GM12801 (cell line): ENCODE measurements at regions not wholly inside any gene's neighbourhood (a gene's known extent, or its start where the extent isn't known, plus 50 kb on each side); places are given as distances from the start of the nearest gene placed in this dataset.

Experiments
- TF ChIP-seq, protein P1 (sequence below): IDR thresholded peaks from one replicate; pipeline ENCODE4 v1.5.1; 2011; ENCODE audit warnings: control low read depth; ENCODE audit not compliant: insufficient read length; ENCODE audit errors: extremely low read depth

DNA sequence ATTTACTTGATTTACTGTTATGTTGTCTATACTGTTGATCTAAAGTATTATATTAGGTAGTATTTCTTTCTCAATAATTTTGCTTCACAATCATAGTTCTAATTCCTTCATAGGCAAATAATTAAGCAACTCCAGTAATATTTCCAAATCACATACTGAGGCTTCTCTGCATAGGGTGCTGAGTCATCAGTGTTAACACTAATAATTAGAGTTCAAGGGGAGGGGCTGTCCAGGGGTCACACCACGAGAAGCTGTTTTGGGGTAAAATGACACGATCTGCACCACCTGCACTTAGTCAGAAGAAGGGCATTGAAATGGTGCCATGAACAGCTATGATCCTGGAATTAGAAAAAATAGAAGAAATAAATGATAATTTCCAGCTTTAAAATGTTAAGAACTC lies 1230.9 kb upstream of the SLC10A2 start:
- TF ChIP-seq, protein P1, sequence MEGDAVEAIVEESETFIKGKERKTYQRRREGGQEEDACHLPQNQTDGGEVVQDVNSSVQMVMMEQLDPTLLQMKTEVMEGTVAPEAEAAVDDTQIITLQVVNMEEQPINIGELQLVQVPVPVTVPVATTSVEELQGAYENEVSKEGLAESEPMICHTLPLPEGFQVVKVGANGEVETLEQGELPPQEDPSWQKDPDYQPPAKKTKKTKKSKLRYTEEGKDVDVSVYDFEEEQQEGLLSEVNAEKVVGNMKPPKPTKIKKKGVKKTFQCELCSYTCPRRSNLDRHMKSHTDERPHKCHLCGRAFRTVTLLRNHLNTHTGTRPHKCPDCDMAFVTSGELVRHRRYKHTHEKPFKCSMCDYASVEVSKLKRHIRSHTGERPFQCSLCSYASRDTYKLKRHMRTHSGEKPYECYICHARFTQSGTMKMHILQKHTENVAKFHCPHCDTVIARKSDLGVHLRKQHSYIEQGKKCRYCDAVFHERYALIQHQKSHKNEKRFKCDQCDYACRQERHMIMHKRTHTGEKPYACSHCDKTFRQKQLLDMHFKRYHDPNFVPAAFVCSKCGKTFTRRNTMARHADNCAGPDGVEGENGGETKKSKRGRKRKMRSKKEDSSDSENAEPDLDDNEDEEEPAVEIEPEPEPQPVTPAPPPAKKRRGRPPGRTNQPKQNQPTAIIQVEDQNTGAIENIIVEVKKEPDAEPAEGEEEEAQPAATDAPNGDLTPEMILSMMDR: no peak

DNA sequence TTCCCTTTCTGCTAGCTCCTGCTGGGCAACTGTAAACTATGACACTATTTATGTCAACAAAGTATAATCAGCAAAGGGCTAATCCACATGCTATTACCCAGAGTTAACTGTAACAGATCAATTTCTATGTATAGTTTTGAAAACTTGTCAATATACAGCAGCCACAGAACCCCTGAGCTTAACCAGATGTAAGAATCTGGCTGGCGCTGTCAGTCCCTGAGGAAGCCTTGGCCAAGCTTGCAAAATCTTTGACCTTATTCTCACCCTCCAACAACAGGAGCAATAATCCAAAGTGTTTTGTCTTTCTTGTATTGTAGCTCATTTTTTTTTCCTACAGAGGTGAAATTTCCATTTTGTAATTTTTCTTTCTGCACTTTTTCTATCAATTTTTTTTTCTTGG lies 1230.1 kb upstream of the SLC10A2 start:
- TF ChIP-seq, protein P1: no peak

DNA sequence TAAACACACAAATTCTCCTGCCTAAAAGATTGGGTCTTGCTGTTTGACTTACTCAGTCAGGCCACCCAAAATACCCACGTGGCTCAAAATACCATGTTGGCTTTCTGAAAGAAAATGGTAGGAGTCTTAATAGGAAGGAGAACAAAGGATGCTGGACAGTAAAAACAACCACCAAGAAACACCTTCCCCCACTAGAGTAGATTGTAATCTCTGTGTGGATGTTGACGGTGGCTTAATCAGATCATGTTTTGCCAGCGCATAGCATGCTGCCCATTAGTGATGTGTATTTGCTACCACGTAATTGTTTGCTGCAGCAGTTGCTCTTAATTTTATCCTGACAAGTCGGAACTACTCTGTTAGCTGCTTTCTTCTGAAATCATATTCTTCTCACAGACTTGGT lies 1229.3 kb upstream of the SLC10A2 start:
- TF ChIP-seq, protein P1: no peak

DNA sequence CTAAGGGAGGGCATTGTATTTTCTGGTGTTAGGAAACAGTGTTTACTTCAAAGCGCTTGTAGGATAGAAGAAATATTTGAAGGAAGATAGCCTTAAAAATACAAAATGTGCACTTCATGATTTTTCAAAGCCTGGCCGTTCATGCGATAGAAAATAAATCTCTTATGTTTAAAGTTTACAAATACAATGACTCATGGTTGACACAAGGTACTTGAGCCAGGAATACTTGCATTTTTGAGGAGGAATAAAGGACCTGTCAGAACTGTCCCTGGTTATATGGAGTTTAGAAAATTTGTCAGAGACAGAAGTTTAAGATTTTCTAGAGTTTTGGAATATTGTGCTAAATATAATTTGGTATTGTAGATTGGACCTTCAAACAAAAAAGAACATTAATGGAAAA lies 1223.2 kb upstream of the SLC10A2 start:
- TF ChIP-seq, protein P1: no peak

DNA sequence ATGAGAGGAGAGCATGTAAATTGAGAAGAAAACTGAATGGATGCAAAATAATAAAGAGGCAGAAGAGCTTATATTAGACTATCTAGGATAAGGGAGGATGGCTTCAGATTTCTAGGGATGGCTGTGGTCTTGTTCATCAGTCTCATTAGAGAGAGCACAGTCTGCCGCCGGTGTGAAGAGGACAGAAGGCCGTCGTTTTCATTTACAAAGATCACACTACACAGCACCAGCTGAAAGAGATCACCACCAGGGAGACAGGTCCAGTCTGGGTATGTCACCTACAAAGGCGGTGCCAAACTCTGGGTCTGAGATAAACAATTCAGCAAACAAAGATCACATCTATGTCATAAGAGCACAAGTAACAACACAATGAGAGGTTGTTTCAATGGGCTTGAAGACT lies 1222.3 kb upstream of the SLC10A2 start:
- TF ChIP-seq, protein P1: no peak

DNA sequence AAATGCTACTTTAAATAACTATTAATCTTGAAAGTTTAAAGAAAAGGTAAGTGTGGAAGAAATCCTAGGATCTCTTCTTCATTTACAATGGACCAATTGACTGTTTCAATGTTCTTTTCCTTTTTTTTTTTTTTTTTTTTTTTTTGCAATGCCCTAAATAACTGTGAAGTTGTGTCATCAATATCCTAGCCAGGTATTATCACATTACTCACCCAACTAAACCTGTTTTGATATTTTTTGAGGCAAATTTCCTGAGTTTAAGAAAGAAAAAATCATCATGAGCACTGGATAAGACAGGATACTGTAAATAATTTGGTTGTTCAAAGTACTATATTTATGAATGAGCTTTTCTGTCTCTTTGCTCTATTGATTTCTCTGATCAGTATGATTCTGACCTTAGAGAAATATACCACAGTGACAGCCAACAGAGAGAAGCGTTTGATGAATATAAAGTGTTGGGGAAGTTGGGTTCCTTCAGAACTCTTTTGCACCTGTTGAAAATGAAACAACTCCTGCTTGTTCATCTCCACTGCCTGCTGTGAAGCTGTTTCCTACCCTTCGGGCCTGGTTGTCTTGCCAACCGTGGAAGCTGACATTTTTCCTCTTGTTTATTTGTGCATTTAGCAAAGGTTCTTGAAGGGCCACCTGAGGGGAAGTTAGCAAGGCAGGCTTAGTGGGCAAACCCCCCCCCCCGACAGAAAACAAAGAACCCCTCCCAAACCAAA lies 1220.5 kb upstream of the SLC10A2 start:
- TF ChIP-seq, protein P1: no peak

DNA sequence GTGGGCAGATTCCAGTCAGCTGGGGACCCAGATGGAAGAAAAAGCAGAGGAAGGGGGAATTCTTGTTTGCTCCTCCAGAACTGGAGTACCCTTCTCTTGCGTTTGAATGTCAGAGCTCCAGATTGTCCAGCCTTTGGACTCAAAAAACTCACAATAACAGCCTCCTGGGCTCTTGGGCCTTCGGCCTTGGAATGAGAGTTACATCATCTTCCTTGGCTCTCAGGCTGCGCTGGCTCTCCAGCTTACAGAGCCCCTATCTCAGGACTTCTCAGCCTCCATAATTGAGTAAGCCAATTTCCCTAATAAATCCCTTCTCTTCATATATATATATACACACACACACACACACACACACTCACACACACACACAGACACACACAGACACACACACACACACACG lies 1215.7 kb upstream of the SLC10A2 start:
- TF ChIP-seq, protein P1: no peak
